Karpas-422 (cell line): ENCODE measurements at regions not wholly inside any gene's neighbourhood (a gene's known extent, or its start where the extent isn't known, plus 50 kb on each side); places are given as distances from the start of the nearest gene placed in this dataset.

Experiments used
- DNase-seq: peaks from one replicate; pipeline ENCODE4 v3.0.0-alpha.2; 2015
- H2AFZ ChIP-seq: fragments of 200-600 bp; sonication (generic); 2 replicates; pipeline ENCODE4 v1.6.1; 2014; ENCODE audit warnings: antibody characterized with exemption, low read length, mixed read lengths
- H3K27ac ChIP-seq: fragments of 200-600 bp; sonication (generic); 2 replicates; pipeline ENCODE4 v1.5.1; 2014; ENCODE audit warnings: mild to moderate bottlenecking, low read length, moderate library complexity
- H3K27me3 ChIP-seq: fragments of 200-600 bp; sonication (generic); 2 replicates; pipeline ENCODE4 v1.6.1; 2014; ENCODE audit warnings: low read length, mixed read lengths
- H3K36me3 ChIP-seq: fragments of 200-600 bp; sonication (generic); 2 replicates; pipeline ENCODE4 v1.6.1; 2014; ENCODE audit warnings: low read length, mixed read lengths; ENCODE audit not compliant: insufficient read depth
- H3K4me1 ChIP-seq: fragments of 200-600 bp; sonication (generic); 2 replicates; pipeline ENCODE4 v1.6.1; 2014; ENCODE audit warnings: mild to moderate bottlenecking, low read length, mixed read lengths
- H3K4me2 ChIP-seq: fragments of 200-600 bp; sonication (generic); 2 replicates; pipeline ENCODE4 v1.6.1; 2014; ENCODE audit warnings: low read length, low read depth, mild to moderate bottlenecking; ENCODE audit not compliant: poor library complexity, severe bottlenecking
- H3K4me3 ChIP-seq: fragments of 200-600 bp; sonication (generic); 2 replicates; pipeline ENCODE4 v1.5.1; 2014; ENCODE audit warnings: mild to moderate bottlenecking, antibody characterized with exemption, low read length, mixed read lengths
- H3K79me2 ChIP-seq: fragments of 200-600 bp; sonication (generic); 2 replicates; pipeline ENCODE4 v1.6.1; 2014; ENCODE audit warnings: mild to moderate bottlenecking, low read length, mixed read lengths
- H3K9ac ChIP-seq: fragments of 200-600 bp; sonication (generic); 2 replicates; pipeline ENCODE4 v1.6.0; 2014; ENCODE audit warnings: low read length
- H3K9me2 ChIP-seq: fragments of 200-600 bp; sonication (generic), shearing (Covaris generic); replicated peaks from 2 replicates; pipeline ENCODE4 v1.6.0; 2014; ENCODE audit warnings: mild to moderate bottlenecking, low read length, moderate library complexity; ENCODE audit not compliant: insufficient read depth
- H3K9me3 ChIP-seq: fragments of 300-700, 200-600 bp; sonication (generic); 2 replicates; pipeline ENCODE4 v1.6.1; 2014; ENCODE audit warnings: low read length, mixed read lengths
- H4K20me1 ChIP-seq: fragments of 200-600 bp; sonication (generic); 2 replicates; pipeline ENCODE4 v1.6.1; 2014; ENCODE audit warnings: mild to moderate bottlenecking, antibody characterized with exemption, low read length, low read depth; ENCODE audit not compliant: insufficient read depth

- H2AFZ ChIP-seq = no peak overlapping the region
- no peaks in the 10 kb centered on the region for H3K9me3 ChIP-seq
- no peaks in the 10 kb centered on the region for H4K20me1 ChIP-seq
- H3K36me3 ChIP-seq = no peaks in the 10 kb centered on the region
- no peak overlapping the region for H3K4me3 ChIP-seq
- no peak overlapping the region for H3K27ac ChIP-seq
- no peak overlapping the region for H3K9ac ChIP-seq
- no peaks in the 10 kb centered on the region for H3K9me2 ChIP-seq
- no peaks in the 10 kb centered on the region for H3K79me2 ChIP-seq
- H3K27me3 ChIP-seq = no peaks in the 10 kb centered on the region
- DNase-seq = no peak
- peaks cover 7% of the 10 kb centered on the region for H3K4me1 ChIP-seq
- no peak overlapping the region for H3K4me2 ChIP-seq
Measured at GRCh38 chr3:187590861-187591576, 79.2 kb downstream of the SST start.

GRCh38 chr3:187587076-187587475 is 83.1 kb downstream of the SST start:
- H3K4me3 ChIP-seq = no peak overlapping the region
- DNase-seq = peak; percentile 74
- H3K4me2 ChIP-seq = no peak overlapping the region
- no peaks in the 10 kb centered on the region for H3K79me2 ChIP-seq
- no peak overlapping the region for H3K27ac ChIP-seq
- H2AFZ ChIP-seq = no peak overlapping the region
- H3K36me3 ChIP-seq = no peaks in the 10 kb centered on the region
- H4K20me1 ChIP-seq = no peaks in the 10 kb centered on the region
- peaks cover 7% of the 10 kb centered on the region for H3K4me1 ChIP-seq
- H3K9ac ChIP-seq = no peak overlapping the region
- H3K9me3 ChIP-seq = no peaks in the 10 kb centered on the region
- H3K27me3 ChIP-seq = no peaks in the 10 kb centered on the region
- H3K9me2 ChIP-seq = no peaks in the 10 kb centered on the region

- Histone ChIP-seq H3K79me2 (no peaks in the 10 kb centered on the region), H2AFZ (no peak overlapping the region), H3K9ac (no peak overlapping the region), H3K4me2 (no peak overlapping the region), H3K4me3 (no peak overlapping the region), H3K27ac (no peak overlapping the region), H3K36me3 (no peaks in the 10 kb centered on the region), H3K27me3 (no peaks in the 10 kb centered on the region), H3K9me2 (no peaks in the 10 kb centered on the region), H3K9me3 (no peaks in the 10 kb centered on the region), H4K20me1 (no peaks in the 10 kb centered on the region), H3K4me1 (peaks cover 7% of the 10 kb centered on the region)
- DNase-seq = no peak
Measured at GRCh38 chr3:187586226-187586625, 84.0 kb downstream of the SST start.

GRCh38 chr3:187572441-187572840 is 97.8 kb downstream of the SST start:
- Histone ChIP-seq H4K20me1 (no peaks in the 10 kb centered on the region), H3K9me3 (no peaks in the 10 kb centered on the region), H3K4me3 (no peak overlapping the region), H3K4me1 (no peaks in the 10 kb centered on the region), H3K9me2 (no peaks in the 10 kb centered on the region), H3K9ac (no peak overlapping the region), H3K36me3 (no peaks in the 10 kb centered on the region), H2AFZ (no peak overlapping the region), H3K4me2 (no peak overlapping the region), H3K27me3 (0 out of 2 replicates have a peak, but pooled peaks cover 3% of the 10 kb centered on the region), H3K27ac (no peak overlapping the region), H3K79me2 (no peaks in the 10 kb centered on the region)
- DNase-seq = no peak

GRCh38 chr3:187571701-187572100 is 98.5 kb downstream of the SST start:
- no peak for DNase-seq
- H4K20me1 ChIP-seq = no peaks in the 10 kb centered on the region
- no peaks in the 10 kb centered on the region for H3K79me2 ChIP-seq
- H3K4me3 ChIP-seq = no peak overlapping the region
- no peaks in the 10 kb centered on the region for H3K4me1 ChIP-seq
- no peaks in the 10 kb centered on the region for H3K9me2 ChIP-seq
- 0 out of 2 replicates have a peak, but pooled peaks cover 3% of the 10 kb centered on the region for H3K27me3 ChIP-seq
- H3K9me3 ChIP-seq = no peaks in the 10 kb centered on the region
- H2AFZ ChIP-seq = no peak overlapping the region
- H3K36me3 ChIP-seq = no peaks in the 10 kb centered on the region
- no peak overlapping the region for H3K9ac ChIP-seq
- no peak overlapping the region for H3K4me2 ChIP-seq
- H3K27ac ChIP-seq = no peak overlapping the region

GRCh38 chr3:187570776-187571175 is 99.4 kb downstream of the SST start:
- no peaks in the 10 kb centered on the region for H3K79me2 ChIP-seq
- no peaks in the 10 kb centered on the region for H3K4me1 ChIP-seq
- H3K27me3 ChIP-seq = 0 out of 2 replicates have a peak, but pooled peaks cover under 1% of the 10 kb centered on the region
- H3K4me2 ChIP-seq = no peak overlapping the region
- H3K9ac ChIP-seq = no peak overlapping the region
- no peak for DNase-seq
- no peak overlapping the region for H2AFZ ChIP-seq
- no peaks in the 10 kb centered on the region for H3K9me2 ChIP-seq
- H4K20me1 ChIP-seq = no peaks in the 10 kb centered on the region
- H3K27ac ChIP-seq = no peak overlapping the region
- H3K36me3 ChIP-seq = no peaks in the 10 kb centered on the region
- no peaks in the 10 kb centered on the region for H3K9me3 ChIP-seq
- H3K4me3 ChIP-seq = no peak overlapping the region

- H3K27me3 ChIP-seq = no peaks in the 10 kb centered on the region
- no peak overlapping the region for H3K9ac ChIP-seq
- H3K79me2 ChIP-seq = no peaks in the 10 kb centered on the region
- H3K27ac ChIP-seq = no peak overlapping the region
- H3K36me3 ChIP-seq = no peaks in the 10 kb centered on the region
- no peaks in the 10 kb centered on the region for H3K9me3 ChIP-seq
- no peak for DNase-seq
- H2AFZ ChIP-seq = no peak overlapping the region
- no peaks in the 10 kb centered on the region for H3K9me2 ChIP-seq
- no peaks in the 10 kb centered on the region for H3K4me1 ChIP-seq
- no peak overlapping the region for H3K4me2 ChIP-seq
- H3K4me3 ChIP-seq = no peak overlapping the region
- H4K20me1 ChIP-seq = no peaks in the 10 kb centered on the region
Measured at GRCh38 chr3:187568171-187568570, 102.0 kb downstream of the SST start.

GRCh38 chr3:187567661-187568121 is 102.5 kb downstream of the SST start:
- Histone ChIP-seq H3K36me3 (no peaks in the 10 kb centered on the region), H3K9me2 (no peaks in the 10 kb centered on the region), H3K79me2 (no peaks in the 10 kb centered on the region), H3K4me3 (no peak overlapping the region), H3K27ac (no peak overlapping the region), H2AFZ (no peak overlapping the region), H3K4me1 (no peaks in the 10 kb centered on the region), H3K4me2 (no peak overlapping the region), H3K9ac (no peak overlapping the region), H4K20me1 (no peaks in the 10 kb centered on the region), H3K9me3 (no peaks in the 10 kb centered on the region), H3K27me3 (no peaks in the 10 kb centered on the region)
- DNase-seq = no peak
